ENCODE measurements at regions not wholly inside any gene's neighbourhood (a gene's known extent, or its start where the extent isn't known, plus 50 kb on each side); places are given as distances from the start of the nearest gene placed in this dataset.
A peak's percentile ranks its signal among the peaks of the same experiment; 100 is the strongest.
"Not testable (repeated sequence)": the region's sequence is repeated elsewhere in the genome, so short reads cannot be mapped to it uniquely, and the experiment has no call there.

DNA sequence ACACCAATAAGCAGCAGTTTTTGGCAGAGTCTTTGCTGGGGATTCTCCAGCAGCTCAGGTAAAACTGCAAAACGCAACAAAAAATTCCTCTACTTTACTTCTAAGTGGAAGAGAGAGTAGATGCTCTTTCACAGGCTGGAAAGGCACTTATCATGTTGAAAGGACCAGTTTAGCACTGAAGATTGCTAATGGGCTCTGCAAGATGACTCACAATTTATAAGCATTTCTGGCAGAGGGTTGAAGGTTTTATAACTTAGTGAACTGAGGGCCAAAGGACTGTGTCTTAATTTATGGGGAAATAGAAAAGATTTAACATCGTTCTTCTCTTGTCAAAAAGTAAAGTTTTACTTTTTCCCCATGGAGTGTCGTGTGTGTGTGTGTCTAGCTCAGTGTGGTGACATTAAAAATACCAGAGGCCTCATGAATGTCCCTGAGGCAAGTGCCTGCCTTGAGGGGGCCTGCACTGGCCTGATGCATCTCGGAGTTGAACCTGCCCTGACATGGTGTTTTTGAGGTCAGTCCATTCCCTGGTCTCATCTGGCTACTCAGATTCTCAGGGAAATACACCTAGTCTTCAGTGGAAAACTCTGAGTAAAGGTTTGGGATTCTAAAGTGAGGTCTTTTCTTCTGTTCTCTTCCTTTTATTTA, 1092.0 kb downstream of the NAALADL2 start:
- peak; percentile 22 for DNase-seq (ENCODE audit: low read depth)

DNA sequence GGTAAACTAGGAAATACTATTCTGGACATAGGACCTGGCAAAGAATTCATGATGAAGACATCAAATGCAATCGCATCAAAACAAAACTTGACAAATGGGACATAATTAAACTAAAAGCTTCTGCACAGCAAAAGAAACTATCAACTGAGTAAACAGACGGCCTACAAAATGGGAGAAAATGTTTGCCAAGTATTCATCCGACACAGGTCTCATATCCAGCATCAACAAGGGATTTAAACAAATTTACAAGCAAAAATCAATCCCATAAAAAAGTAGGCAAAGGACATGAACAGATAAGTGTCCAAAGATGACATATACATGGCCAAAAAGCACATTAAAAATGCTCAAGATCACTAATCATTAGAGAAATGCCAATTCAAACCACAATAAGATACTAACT, 1088.9 kb downstream of the NAALADL2 start:
- DNase-seq (ENCODE audit: low read depth), result no peak

DNA sequence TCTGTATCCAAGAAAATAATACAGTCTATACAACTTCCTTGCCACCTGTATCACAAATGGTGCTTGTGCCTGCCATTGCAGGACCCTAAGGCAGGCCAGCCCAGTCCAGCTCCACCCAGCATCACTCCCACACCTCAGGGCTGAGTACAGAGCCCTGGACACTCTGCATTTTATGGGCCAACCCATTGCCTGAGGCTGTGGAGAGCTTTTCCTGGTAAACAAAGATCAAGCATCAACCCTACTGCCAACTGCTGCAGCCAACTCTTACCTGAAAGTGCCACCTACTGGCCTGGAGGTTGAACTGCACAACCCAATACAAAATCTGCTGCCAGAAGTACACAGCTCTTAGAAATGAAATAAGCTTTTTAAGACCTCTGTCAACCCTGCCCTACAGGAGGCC, 1082.2 kb downstream of the NAALADL2 start:
- DNase-seq (ENCODE audit: low read depth), result no peak

DNA sequence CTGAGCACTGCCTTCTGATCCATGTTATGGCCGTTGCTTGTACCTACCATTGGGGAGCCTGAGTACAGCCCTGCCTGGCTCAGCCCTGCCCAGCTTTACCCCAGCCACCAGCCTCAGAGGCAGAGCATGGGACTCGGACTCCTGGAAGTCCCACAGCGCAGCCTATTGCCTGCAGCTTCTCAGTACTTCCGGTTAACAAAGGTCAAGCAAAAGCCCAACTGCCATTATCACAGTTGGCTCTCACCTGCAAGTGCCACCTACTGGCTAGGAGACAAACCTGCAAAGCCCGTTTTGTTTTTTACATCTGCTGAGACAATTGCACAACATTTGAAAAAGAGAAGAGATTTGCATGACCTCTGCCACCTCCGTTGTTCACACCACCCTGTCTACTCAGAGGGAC, 1081.7 kb downstream of the NAALADL2 start:
- DNase-seq (ENCODE audit: low read depth), result no peak

DNA sequence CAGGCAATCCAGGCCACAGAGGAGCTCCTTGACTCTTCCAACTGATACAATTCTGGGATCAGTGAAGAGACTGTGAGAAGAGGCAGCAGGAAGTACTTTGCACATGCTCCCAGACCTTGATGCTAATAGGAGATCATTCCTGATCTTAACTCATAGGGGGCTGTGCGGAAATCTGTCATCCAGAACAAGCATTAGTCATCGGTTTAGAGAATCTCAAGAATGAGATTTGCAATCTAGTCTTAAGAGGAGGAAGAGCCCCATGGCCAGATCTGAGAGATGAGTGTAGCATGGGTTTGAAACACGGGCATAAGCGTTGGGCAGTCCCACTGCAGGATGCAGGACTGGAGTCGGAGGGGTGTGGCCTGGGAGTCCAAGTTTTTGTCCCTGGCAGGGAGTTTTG, 1081.1 kb downstream of the NAALADL2 start:
- DNase-seq (ENCODE audit: low read depth), result peak; percentile 57

DNA sequence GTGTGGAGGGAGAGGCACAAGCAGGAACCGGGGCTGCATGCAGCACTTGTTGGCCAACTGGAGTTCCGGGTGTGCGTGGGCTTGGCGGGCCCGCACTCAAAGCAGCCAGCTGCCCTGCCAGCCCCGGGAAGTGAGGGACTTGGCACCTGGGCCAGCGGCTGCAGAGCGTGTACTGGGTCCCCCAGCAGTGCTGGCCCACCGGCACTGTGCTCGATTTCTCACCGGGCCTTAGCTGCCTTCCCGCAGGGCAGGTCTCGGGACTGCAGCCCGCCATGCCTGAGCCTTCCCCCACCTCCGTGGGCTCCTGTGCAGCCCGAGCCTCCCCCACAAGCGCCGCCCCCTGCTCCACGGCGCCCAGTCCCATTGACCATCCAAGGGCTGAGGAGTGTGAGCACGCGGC, 1078.2 kb downstream of the NAALADL2 start:
- not testable (repeated sequence) for DNase-seq (ENCODE audit: low read depth)

DNA sequence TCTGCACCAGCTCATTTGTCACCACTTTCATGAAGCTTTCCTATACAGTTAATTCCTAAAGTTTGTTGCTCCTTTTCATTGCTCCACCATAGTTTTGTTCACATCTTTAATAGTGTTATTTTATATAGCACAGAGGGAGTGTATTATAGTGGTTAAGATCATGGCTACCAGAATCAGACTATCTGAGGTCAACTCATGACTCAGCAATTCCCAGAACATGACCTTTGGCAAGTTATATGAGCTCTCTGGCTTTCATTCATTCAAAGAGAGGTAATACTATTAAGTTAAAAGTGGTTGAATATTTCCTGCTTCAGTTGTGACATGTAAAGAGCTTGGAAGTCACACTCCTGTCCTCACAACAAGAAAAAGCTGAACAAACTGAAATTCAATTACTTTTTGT, 1073.5 kb downstream of the NAALADL2 start:
- no peak for DNase-seq (ENCODE audit: low read depth)

DNA sequence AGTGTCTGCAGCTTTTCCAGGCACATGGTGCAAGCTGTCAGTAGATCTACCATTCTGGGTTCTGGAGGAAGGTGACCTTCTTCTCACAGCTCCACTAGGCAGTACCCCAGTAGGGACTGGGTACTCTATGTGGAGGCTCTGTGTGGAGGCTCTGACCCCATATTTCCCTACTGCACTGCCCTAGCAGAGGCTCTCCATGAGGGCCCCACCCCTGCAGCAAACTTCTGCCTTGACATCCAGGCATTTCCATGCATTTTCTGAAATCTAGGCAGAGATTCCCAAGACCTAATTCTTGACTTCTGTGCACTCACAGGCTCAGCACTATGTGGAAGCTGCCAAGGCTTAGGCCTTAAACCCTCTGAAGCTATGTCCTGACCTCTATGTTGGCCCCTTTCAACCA, 1060.0 kb downstream of the NAALADL2 start:
- DNase-seq (ENCODE audit: low read depth), result no peak

DNA sequence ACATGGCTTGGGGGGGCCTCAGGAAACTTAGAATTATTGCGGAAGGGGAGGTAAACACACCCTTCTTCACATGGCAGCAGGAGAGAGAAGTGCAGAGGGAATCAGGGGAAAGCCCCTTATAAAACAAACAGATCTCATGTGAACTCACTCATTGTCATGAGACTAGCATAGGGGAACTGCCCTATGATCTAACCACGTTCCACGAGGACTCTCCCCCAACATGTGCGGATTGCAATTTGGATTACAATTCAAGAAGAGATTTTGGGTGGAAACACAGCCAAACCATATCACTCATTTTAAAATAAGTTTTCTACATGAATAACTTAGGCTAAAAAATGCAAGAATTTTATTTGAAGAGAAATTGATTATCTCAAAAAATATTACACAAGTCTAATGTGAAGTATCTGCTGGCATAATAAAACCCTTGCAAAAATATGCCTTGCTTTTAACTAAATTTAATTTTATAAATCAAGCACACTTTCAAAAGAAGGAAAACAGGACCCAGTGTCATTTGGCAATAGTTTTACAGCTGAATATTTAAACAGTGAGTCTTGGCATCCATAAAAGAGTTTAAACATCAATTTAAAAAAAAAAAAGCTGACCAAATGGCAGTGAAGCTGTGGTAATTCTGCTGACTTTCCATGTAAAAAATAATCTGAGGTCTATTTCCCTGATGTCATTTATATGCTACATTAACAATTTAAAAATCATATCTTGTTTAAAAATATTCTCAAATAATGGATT, 1057.2 kb downstream of the NAALADL2 start:
- DNase-seq (ENCODE audit: low read depth), result no peak

DNA sequence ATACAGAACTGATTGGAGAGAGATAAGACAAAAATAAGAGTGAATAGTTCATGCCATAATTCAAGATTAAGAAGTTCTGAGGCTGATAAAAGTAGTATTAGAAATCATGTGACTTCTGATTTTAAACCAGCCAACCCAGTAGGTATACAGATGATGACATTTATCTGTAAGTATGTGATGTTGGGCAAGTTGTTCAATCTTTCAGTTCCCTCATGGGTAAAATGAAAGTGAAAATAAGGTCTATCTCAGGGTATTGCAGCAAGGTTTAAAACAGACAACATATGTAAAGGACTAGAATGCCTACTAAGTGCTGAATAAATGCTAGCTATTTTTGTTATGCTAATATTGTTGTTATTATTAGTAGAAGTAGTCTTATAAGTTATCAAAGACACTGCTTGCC, 1055.7 kb downstream of the NAALADL2 start:
- no peak for DNase-seq (ENCODE audit: low read depth)

DNA sequence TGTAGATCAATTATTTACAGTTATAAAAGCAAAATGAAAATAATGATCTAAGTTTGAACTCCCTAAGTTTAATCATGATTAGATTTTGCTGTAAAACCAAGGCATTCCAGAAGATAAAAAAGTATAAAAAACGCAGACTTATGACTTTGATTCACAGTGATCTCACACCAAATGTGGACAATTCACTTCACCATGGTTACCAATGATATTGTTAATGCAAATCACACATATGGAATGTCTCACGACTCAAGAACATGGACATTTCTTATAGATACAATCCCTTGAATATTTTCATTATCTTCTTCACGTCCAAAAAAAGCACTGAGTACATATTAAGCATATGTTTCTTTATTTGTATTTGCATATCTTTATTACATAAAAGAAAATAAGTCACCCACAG, 1054.2 kb downstream of the NAALADL2 start:
- no peak for DNase-seq (ENCODE audit: low read depth)

DNA sequence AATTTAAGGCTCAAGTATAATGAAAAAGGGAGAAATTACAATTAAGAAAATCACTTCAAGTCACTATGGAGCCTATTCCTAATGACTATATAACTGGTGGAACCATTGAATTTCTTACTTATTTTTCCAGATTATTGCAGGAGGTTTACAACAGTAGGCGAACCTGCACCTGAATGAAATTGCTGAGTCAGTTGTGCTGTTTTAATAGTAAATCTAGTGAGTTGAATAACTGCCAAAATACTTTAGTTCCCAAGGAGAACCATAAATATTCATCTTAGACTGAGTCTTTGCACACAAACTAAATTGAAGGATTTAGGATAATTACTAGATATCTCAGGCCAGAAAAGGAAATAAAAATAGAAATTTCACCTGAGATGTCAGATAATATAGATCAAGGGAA, 1052.8 kb downstream of the NAALADL2 start:
- DNase-seq (ENCODE audit: low read depth), result no peak

DNA sequence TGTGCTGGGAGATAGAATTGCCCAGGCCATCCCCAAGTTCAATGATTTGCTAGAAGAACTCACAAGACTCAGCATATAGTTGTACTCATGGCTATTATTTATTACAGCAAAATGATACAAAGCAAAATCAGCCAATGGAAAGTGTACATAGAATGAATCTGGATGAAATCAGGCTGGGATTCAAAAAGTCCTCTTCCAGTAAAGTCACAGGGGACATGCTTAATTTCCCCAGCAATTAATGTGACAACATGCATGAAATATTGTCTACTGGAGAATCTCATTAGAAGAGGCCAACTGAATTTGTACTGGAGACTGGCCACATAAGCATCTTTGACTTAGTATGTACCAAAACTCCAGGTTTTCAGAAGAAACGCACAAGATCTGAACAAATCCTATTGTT, 1043.1 kb downstream of the NAALADL2 start:
- DNase-seq (ENCODE audit: low read depth), result no peak

DNA sequence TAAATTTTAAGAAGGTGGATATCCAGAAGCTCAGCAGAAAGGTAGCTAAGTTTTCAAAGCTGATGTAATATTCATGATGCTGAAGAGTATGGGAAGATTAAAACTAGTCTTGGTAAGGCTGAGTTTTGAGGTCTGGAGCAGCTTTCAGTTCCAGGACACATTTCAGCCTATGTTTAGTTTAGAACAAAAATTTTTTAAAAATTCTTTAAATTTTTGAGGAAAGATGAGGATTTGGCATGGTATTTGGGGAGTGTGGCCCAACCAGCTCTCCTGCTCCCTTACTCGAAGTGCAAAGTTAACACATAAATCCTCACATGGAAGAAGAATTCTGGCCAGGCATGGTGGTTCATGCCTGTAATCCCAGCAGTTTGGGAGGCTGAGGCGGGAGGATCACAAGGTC, 1039.1 kb downstream of the NAALADL2 start:
- DNase-seq (ENCODE audit: low read depth), result no peak

DNA sequence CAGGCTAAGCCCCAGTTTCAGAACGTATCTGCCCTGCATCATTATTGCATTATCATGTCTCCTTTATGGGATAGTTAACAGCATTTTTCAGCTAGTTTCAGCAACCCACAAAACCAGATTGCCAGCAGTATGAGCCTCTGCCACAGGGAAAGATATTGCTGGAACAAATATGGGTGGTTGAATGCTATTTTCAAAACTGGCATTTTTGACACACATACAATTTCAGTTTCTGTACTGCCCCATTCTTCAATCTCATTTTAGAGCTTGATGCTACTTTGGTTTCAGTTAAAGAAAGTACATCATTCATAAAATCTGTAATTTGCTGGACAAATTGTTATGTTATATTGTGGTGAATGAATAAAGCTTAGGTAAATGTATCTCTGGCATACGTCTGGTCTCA, 1037.5 kb downstream of the NAALADL2 start:
- DNase-seq (ENCODE audit: low read depth), result no peak

DNA sequence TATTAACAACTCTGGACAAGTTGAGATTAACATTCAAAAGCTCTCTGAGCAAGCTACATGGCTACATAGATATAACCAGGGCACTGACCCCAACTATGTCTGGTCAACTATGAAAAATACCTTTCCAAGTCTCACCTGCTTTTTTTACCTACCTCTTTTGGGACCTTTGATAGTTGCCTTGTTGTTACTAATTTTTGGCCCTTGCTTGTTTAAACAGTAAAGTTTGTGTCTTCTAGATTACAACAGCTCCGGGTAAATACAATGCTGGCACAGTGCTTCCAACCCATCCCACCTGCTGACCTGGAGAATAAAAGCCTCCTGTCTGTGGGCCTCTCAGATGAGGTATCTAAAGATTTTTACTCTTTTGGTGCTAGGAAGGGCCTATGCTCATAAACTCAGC, 1036.6 kb downstream of the NAALADL2 start:
- no peak for DNase-seq (ENCODE audit: low read depth)

DNA sequence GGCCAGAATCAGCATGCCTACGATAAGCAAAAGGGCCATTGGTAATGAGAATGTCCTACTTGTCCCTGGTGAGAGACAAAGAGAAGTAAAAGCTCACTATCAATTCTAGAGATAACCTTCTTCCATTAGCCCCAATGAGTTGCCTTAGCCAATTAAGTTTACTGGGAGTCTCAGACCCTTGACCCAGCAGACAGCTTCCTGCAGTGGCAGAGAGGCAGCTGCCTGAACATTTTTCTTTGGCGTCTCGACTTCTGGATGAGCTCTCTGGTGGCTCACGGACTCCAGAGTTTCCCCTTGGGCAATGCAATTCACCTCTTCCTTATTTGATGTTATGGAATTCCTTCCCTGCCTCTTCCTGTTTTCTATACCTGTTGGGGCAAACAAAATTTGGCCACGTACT, 1034.4 kb downstream of the NAALADL2 start:
- DNase-seq (ENCODE audit: low read depth), result no peak

DNA sequence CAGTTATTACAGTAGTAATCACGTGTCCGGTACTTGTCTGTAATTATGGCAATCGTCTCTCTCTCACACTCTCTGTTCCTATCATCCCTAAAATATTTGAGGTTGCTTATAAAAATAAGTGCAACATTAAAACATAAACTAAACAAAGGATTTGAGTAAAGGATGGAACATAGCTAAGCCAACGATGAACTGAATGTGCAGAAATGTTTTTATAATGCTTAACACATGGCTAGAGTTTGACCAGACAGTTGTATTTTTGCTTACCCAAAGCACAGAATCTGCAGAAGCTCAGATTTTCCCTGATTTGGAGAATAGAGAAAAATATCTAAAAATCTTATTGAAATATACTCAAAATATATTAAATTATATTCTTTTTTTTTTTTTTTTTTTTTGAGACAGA, 1030.9 kb downstream of the NAALADL2 start:
- DNase-seq (ENCODE audit: low read depth), result no peak

DNA sequence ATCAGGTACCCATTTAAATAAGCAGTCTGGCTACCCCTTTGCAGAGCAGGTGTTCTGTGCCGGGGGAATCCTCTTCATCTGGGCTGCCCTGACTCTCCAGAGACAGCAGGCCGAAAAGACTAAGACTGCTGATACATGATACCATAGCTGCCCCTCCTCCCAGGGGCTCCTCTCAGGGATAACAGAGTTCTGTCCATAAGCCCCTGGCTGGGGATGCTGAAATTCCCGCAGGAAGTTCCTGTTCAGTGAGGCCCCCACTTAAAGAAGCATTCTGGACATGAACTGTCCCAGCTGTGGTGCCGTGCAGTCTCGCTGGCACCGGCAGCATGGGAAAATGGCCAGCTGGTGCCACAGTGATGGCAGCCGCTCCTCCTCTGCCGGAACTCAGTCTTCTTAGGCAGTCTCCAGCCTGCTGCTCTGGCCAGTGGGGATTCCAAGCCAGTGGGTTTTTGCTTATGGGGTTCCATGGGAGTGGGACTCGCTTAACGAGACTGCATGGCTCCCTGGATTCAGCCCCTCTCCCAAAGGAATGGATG, 1026.2 kb downstream of the NAALADL2 start:
- DNase-seq (ENCODE audit: low read depth), result no peak

DNA sequence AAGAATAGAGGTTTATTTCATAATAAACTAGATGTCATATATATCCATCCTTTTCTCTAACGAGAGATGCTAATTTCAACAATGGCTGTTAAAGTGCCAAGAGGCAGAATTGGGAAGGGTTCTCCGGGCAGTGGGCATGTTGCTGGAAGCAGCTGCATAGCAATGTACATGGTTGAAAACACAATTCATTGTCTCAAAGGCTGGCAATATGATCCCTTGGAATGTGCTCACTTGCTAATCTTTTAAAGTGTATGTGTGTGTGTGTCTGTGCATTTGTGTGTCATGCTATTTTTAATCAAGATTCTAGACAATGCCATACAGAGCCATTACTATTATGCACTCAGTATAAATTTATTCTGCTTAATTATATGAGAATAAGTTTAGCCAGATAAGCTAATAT, 1020.3 kb downstream of the NAALADL2 start:
- no peak for DNase-seq (ENCODE audit: low read depth)

DNA sequence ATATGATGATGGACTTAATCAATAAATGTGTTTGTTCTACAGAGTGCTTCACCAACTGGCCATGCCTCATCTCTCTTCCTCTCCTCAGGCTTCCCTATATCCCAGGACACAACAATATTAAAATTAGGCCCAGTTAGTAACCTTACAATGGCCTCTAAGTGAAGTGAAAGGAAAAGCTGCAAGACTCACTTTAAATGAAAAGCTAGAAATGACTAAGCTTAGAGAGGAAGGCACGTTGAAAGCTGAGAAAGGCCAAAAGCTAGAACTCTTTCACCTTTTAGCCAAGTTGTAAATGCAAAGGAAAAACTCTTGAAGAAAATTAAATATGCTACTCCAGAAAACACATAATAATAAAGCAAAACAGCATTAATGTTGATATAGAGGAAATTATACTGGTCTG, 1010.3 kb downstream of the NAALADL2 start:
- DNase-seq (ENCODE audit: low read depth), result no peak

DNA sequence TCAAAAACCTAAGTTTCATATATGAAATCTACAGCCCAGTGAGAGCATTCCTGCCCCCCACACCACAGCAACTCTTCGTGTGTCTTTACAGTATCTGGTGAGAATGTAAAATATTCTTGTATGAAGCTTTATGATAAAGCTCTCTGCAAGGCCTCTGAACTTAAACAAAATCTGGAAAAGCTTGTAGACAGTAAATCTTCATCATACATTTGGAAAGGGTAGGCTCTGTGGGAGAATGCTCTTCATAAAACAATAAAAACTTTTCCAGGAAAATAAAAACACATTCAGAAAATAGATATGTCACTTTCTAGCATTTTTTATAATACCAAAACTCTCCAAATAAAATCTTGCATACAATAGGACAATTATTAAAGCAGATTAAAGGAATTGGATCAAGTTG, 1009.5 kb downstream of the NAALADL2 start:
- no peak for DNase-seq (ENCODE audit: low read depth)

DNA sequence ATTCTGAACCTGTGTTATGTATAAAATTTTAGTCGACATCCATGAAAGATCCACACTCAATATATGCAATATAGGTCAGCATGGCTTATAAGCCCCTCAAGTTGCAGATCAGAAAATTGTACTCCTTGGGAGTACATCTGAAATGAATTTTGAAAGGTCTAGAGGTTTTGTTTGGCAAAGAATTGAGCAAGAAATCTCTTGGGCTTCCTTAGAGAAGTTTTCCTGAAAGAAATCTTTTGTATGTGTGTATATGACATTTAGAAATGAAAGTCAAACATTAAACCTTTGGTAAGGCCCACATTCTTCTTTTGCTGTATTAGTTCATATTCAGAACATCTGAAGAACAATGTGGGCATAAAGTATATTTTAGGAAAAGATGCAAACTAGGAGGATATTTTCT, 1006.6 kb downstream of the NAALADL2 start:
- DNase-seq (ENCODE audit: low read depth), result no peak

DNA sequence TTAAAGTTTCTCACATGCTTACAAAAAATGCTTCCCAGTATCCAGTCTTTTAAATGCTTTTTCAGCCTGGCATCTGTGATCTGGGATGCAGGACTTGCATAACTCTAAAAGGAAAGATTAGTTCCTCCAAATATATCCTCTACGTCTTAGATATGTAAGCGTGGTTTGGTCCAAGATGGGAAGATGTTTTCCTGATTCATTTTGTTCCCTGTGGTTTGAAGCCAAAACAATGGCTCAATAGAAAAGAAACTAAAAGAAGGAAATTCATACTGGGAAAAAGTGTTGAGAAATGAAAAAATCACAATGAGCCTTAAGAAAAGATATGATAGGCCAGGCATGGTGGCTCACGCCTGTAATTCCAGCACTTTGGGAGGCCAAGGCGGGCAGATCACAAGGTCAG, 1002.8 kb downstream of the NAALADL2 start:
- no peak for DNase-seq (ENCODE audit: low read depth)
